AG09319 (cell line): ENCODE measurements at regions not wholly inside any gene's neighbourhood (a gene's known extent, or its start where the extent isn't known, plus 50 kb on each side); places are given as distances from the start of the nearest gene placed in this dataset.
"Not testable (repeated sequence)": the region's sequence is repeated elsewhere in the genome, so short reads cannot be mapped to it uniquely, and the experiment has no call there.

Source experiments
- DNase-seq: peaks from one replicate; pipeline ENCODE4 v3.0.0-alpha.2; 2010; ENCODE audit warnings: low read depth; ENCODE audit errors: extremely low read depth
- TF ChIP-seq, protein P1 (sequence below): IDR thresholded peaks from 2 replicates; pipeline ENCODE4 v1.5.1; 2011; ENCODE audit warnings: low read depth, mild to moderate bottlenecking, inconsistent platforms, low read length, moderate library complexity

DNA sequence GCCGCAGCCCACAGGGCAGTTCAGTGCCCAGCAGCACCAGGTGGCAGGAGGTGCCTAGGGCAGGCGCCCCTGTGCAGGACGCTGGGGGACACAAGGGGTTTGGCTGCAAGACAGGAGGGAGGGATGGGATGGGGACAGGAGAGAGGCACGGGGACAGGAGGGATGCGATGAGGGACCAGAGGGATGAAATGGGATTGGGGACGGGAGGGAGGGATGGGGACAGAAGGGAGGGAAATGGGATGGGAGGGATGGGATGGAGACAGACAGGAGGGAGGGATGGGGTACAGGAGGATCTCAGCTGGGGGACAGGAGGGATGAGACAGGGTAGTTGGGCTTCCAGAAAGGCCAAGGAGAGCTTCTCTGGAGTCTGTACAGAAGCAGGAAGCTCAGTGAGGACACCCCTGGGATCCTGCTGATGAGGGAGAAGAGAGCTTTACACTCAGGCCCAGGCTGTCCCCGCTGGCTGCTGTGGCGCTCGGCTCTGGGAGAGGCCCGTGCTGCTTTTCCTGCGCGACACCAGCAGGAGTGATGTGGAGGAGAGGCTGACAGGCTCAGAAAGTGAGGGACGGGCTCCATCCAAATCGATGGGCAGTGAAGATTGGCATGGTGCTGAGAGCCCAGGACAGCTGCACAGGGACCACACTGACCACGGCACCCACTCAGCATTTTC, 400.8 kb downstream of the SMOC2 start:
- TF ChIP-seq, protein P1, sequence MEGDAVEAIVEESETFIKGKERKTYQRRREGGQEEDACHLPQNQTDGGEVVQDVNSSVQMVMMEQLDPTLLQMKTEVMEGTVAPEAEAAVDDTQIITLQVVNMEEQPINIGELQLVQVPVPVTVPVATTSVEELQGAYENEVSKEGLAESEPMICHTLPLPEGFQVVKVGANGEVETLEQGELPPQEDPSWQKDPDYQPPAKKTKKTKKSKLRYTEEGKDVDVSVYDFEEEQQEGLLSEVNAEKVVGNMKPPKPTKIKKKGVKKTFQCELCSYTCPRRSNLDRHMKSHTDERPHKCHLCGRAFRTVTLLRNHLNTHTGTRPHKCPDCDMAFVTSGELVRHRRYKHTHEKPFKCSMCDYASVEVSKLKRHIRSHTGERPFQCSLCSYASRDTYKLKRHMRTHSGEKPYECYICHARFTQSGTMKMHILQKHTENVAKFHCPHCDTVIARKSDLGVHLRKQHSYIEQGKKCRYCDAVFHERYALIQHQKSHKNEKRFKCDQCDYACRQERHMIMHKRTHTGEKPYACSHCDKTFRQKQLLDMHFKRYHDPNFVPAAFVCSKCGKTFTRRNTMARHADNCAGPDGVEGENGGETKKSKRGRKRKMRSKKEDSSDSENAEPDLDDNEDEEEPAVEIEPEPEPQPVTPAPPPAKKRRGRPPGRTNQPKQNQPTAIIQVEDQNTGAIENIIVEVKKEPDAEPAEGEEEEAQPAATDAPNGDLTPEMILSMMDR = no peak
- no peak for DNase-seq

DNA sequence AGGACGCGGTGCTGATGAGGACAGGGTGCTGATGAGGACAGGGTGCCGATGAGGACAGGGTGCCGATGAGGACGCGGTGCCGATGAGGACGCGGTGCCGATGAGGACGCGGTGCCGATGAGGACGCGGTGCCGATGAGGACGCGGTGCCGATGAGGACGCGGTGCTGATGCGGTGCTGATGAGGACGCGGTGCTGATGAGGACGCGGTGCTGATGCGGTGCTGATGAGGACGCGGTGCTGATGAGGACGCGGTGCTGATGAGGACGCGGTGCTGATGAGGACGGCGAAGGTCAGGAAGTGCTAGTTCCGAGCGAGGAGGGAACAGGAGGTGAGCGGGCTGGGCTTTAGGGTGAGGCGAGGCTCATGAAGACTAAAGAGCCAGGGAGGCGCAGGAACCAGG, 399.9 kb downstream of the SMOC2 start:
- not testable (repeated sequence) for DNase-seq

- DNase-seq = not testable (repeated sequence)
Measured at GRCh38 chr6:168840299-168840698, 399.3 kb downstream of the SMOC2 start.

GRCh38 chr6:168838037-168838399, 397.0 kb downstream of the SMOC2 start:
- TF ChIP-seq, protein P1 = no peak
- no peak for DNase-seq

DNA sequence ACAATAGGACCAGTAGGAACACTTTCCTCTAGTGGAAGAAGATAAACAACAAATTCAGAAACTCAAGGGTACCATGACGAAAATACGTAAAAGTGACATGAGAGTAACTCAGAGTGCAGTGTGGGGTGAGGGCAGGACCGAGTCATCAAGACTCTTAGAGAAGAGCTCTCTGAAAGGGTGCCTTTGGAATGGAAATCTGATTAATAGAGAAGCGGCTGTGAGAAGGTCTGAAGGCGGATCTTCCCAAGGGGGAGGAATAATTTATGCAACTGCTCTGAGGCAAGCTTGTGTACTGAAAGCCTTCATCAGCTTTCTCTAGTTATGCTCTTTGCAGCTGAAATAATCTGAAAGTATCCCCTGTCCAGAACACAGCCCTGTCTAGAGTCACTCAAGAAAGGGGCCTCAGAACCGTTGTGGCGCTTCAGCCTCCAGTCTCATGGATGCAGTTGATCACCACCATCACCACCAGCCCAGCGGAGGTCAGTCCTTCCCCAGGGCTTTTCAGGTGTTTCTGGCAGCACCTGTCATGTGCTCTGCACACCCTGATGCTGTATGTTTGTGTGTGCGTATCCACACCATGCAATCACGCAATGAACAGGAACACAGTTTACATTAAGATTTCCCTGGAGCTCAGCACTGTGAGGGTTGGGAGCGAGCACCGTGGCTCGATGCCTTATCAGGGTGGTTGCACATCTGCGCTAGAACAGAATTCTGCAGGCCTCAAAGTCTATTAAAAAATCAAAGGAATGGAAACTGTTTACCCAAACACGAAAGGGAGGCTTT, 396.5 kb downstream of the SMOC2 start:
- TF ChIP-seq, protein P1 = no peak
- DNase-seq = no peak

DNA sequence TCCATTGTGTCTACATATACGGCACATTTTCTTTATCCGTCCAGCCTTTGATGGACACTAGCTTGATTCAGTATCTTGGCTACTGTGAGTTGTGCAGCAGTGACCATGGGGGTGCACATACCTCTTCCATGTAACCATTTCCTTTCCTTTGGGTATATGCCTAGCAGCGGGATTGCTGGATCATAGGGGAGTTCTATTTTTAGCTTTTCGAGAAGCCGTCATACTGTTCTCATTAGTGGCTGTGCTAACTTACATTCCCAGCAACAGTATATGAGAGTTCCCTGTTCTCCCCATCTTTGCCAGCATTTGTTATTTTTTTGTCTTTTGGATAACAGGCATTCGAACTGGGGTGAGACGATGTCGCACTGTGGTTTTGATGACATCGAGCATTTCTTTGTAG, 395.0 kb downstream of the SMOC2 start:
- no peak for DNase-seq
- TF ChIP-seq, protein P1 = no peak

DNA sequence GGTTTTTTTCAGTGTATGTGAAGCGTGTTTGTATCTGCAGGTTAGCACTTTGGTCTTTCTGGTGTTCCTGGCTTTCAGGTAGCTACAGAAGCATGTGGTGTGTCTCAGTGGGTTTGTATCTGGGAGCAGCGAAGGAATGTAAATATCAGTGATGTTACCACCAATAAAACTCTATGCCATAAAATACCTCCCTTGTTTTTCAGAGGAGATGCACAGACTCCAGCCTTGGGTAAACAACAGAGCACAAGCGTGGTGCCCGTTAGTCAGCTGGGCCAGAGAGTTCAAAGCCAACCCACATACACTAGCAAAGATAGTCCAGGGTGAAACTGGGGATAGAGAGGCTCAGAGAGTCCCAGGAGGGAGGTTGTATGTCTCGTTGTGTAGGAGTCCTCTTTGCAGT, 393.8 kb downstream of the SMOC2 start:
- DNase-seq = no peak
- TF ChIP-seq, protein P1 = no peak

DNA sequence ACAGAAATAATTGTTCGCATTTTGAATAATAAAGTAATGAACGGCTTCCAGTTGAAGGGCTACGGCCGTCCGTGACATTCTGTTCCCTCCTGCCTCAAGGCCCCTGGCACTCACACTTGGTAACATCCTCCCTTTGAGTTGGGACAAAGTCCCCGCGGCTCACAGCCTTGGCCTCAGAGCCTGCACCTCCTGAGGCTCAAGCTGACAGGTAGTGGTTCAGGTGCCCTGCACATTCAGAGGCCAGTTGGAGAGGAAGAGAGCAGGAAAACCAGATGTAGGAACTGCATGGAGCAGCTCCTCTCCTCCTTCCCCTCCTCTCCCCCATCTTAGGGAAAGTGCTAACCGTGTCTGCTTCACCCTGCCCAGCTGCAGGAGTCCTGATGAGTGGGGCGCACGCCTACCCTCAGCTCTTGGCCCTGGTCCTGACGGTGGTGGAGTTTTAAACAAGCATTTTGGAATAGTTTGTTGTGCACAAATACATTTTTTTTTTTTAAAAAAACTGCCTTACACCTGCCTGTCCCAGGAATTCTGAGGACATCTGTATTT, 393.1 kb downstream of the SMOC2 start:
- DNase-seq = no peak
- TF ChIP-seq, protein P1 = no peak
